Gastrocnemius medialis (tissue), 4 donors: ENCODE measurements at regions not wholly inside any gene's neighbourhood (a gene's known extent, or its start where the extent isn't known, plus 50 kb on each side); places are given as distances from the start of the nearest gene placed in this dataset.

Experiments used
- CTCF ChIP-seq, 5 experiments: fragments of 450-650 bp in 3 of 5; fragments of 200-600 bp in 2 of 5; sonication (generic) in 2 of 5; IDR thresholded peaks in 4 of 5; conservative IDR thresholded peaks in 1 of 5; 1 replicate in 4 of 5; 2 replicates in 1 of 5; pipeline ENCODE4 v1.5.1; 2016 to 2019; ENCODE audit warnings: antibody characterized with exemption in 5 of 5, mild to moderate bottlenecking in 3 of 5, moderate library complexity in 3 of 5
- POLR2A ChIP-seq, 2 donors: fragments of 450-650 bp; IDR thresholded peaks; one replicate each; pipeline ENCODE4 v1.6.1; 2017; ENCODE audit warnings: antibody characterized with exemption in 2 of 2, mild to moderate bottlenecking in 2 of 2, moderate library complexity in 2 of 2

GRCh38 chr12:85630851-85631250 is 205.4 kb downstream of the RASSF9 start:
- TF ChIP-seq CTCF (IDR thresholded peaks at IDR 0.05 in 4 of 5, conservative IDR thresholded peaks at IDR 0.05 in 1 of 5), result no peak
- no peak for TF ChIP-seq POLR2A (IDR thresholded peaks at IDR 0.05)
